GM12878 (cell line): ENCODE measurements at regions not wholly inside any gene's neighbourhood (a gene's known extent, or its start where the extent isn't known, plus 50 kb on each side); places are given as distances from the start of the nearest gene placed in this dataset.

Source experiments
- BHLHE40 ChIP-seq, 2 experiments: fragments of 450-650 bp in 1 of 2; IDR thresholded peaks; 2 replicates each; pipeline ENCODE4 v1.6.1; 2011 to 2017; ENCODE audit warnings: low read depth in 2 of 2, borderline replicate concordance in 1 of 2, improper control_type of control experiment in 1 of 2, low read length in 1 of 2, mild to moderate bottlenecking in 1 of 2
- CTCF ChIP-seq, 3 experiments: IDR thresholded peaks in 2 of 3; conservative IDR thresholded peaks in 1 of 3; 2 replicates each; pipeline ENCODE4 v1.5.1; 2011; ENCODE audit warnings: low read depth in 3 of 3, low read length in 3 of 3, mild to moderate bottlenecking in 3 of 3, control low read depth in 2 of 3, moderate library complexity in 2 of 3, inconsistent platforms in 1 of 3, mixed read lengths in 1 of 3; ENCODE audit not compliant: control insufficient read depth in 2 of 3, insufficient read depth in 1 of 3; ENCODE audit errors: extremely low read depth in 1 of 3
- PBX3 ChIP-seq: IDR thresholded peaks from 2 replicates; pipeline ENCODE4 v1.6.1; 2011; ENCODE audit warnings: mild to moderate bottlenecking, low read depth, low read length, moderate library complexity; ENCODE audit not compliant: insufficient replicate concordance
- POU2F2 ChIP-seq: IDR thresholded peaks from 3 replicates; pipeline ENCODE4 v1.6.1; 2011; ENCODE audit warnings: low read depth, mild to moderate bottlenecking, low read length, borderline replicate concordance

- TF ChIP-seq BHLHE40 (IDR thresholded peaks at IDR 0.05; ENCODE audit: borderline replicate concordance in 1 of 2, low read depth in 2 of 2, low read length in 1 of 2) (no peak), CTCF (IDR thresholded peaks at IDR 0.05 in 2 of 3, conservative IDR thresholded peaks at IDR 0.05 in 1 of 3; ENCODE audit: control insufficient read depth in 2 of 3, extremely low read depth in 1 of 3, insufficient read depth in 1 of 3, low read depth in 3 of 3, low read length in 3 of 3) (no peak), PBX3 (no peak), POU2F2 (no peak)
Measured at GRCh38 chr15:25579127-25579526, 140.3 kb upstream of the UBE3A start.
